GM21390 (cell line): ENCODE measurements at regions not wholly inside any gene's neighbourhood (a gene's known extent, or its start where the extent isn't known, plus 50 kb on each side); places are given as distances from the start of the nearest gene placed in this dataset.
"Not testable (repeated sequence)": the region's sequence is repeated elsewhere in the genome, so short reads cannot be mapped to it uniquely, and the experiment has no call there.

Source experiments
- ATAC-seq: cut with Tn5 transposase; IDR thresholded peaks from one replicate; pipeline ENCODE4 v1.9.1; 2021; ENCODE audit not compliant: unreplicated experiment

DNA sequence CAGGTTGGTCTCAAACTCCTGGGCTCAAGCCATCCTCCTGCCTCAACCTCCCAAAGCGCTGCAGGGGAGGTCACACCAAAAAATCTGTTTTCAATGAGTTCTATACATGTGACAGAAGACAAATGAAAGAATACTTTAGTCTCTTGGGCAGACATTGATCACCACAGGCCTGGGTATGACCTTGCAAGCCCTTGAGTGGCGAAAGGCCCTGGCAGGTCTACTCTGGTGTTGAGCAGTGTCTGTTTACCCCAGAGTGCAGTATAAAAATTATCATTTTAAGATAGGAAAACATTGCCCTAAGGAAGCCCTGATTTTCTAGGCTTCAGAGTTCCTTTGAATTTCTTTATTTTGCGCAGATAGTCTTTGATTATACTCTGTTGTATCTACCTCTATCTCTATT lies 61.6 kb upstream of the GBE1 start:
- no peak for ATAC-seq

GRCh38 chr3:81816473-81817250 lies 55.2 kb upstream of the GBE1 start:
- ATAC-seq = peak; percentile 96

DNA sequence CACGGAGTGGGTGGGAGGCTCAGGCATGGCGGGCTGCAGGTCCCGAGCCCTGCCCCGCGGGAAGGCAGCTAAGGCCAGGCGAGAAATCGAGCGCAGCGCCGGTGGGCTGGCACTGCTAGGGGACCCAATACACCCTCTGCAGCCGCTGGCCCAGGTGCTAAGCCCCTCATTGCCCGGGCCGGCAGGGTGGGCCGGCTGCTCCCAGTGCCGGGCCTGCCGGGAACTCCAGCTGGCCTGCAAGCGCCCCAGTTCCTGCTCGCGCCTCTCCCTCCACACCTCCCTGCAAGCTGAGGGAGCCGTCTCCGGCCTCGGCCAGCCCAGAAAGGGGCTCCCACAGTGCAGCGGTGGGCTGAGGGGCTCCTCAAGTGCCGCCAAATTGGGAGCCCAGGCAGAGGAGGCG lies 50.7 kb upstream of the GBE1 start:
- not testable (repeated sequence) for ATAC-seq
